Endothelial cell of umbilical vein (primary cell): ENCODE measurements at regions not wholly inside any gene's neighbourhood (a gene's known extent, or its start where the extent isn't known, plus 50 kb on each side); places are given as distances from the start of the nearest gene placed in this dataset.

Source experiments
- BruUV-seq: library from RNA; stranded (reverse); fragments of 400-500 nt; replicated peaks from 2 replicates; lab custom pipeline; 2021; lab: Mats Ljungman, UMichigan
- CTCF ChIA-PET: fragments of 300-600, 350-600 bp; sonication (Branson Sonifier 250); formaldehyde crosslinking; loops from one replicate; lab custom pipeline; 2021; ENCODE audit warnings: antibody characterized with exemption, inconsistent platforms; lab: Charles Lee
- POLR2A ChIA-PET: fragments of 300-600, 350-600 bp; sonication (Branson Sonifier 250); formaldehyde crosslinking; loops from one replicate; lab custom pipeline; 2021; ENCODE audit warnings: antibody characterized with exemption, inconsistent platforms; lab: Charles Lee
- DNase-seq: peaks from one replicate; pipeline ENCODE4 v3.0.0-alpha.2; 2011; ENCODE audit warnings: low read depth, low spot score
- FAIRE-seq: peaks from 2 replicates; lab custom pipeline; 2011; peaks lifted over from hg19 to GRCh38; lab: Jason Lieb, UNC
- H2AFZ ChIP-seq: 2 replicates; pipeline ENCODE4 v1.6.0; 2012; ENCODE audit warnings: low read depth, low read length, control low read depth, inconsistent platforms
- H3K27ac ChIP-seq: 2 replicates; pipeline ENCODE4 v1.5.1; 2011; ENCODE audit warnings: low read depth, mild to moderate bottlenecking, control low read depth, low read length, moderate library complexity; ENCODE audit not compliant: insufficient read depth
- H3K27me3 ChIP-seq, 2 experiments: 2 replicates each; pipeline versions ENCODE4 v1.6.0 to v1.6.1; 2011; ENCODE audit warnings: low read length in 2 of 2, mixed read lengths in 1 of 2; ENCODE audit not compliant: control insufficient read depth in 2 of 2, insufficient read depth in 2 of 2
- H3K36me3 ChIP-seq, 2 experiments: 2 replicates in 1 of 2; 3 replicates in 1 of 2; pipeline ENCODE4 v1.5.1; 2011; ENCODE audit warnings: low read length in 2 of 2, mild to moderate bottlenecking in 1 of 2, moderate library complexity in 1 of 2; ENCODE audit not compliant: control insufficient read depth in 2 of 2, insufficient read depth in 2 of 2; ENCODE audit errors: extremely low read depth in 1 of 2
- H3K4me1 ChIP-seq: 3 replicates; pipeline ENCODE4 v1.5.1; 2011; ENCODE audit warnings: mild to moderate bottlenecking, low read length; ENCODE audit not compliant: control insufficient read depth, insufficient read depth; ENCODE audit errors: extremely low read depth
- H3K4me2 ChIP-seq: 2 replicates; pipeline ENCODE4 v1.6.1; 2011; ENCODE audit warnings: low read length, control low read depth, mixed read lengths; ENCODE audit not compliant: insufficient read depth
- H3K4me3 ChIP-seq, 3 experiments: fragments of 200-600 bp in 1 of 3; sonication (generic), shearing (Covaris generic) in 1 of 3; replicated peaks in 1 of 3; 2 replicates each; pipeline ENCODE4 v1.5.1; 2011 to 2016; ENCODE audit warnings: control low read depth in 3 of 3, low read length in 3 of 3, mild to moderate bottlenecking in 2 of 3, inconsistent platforms in 1 of 3, low read depth in 1 of 3, moderate library complexity in 1 of 3; ENCODE audit not compliant: insufficient read depth in 1 of 3
- H3K79me2 ChIP-seq: 2 replicates; pipeline ENCODE4 v1.6.0; 2012; ENCODE audit warnings: low read length, inconsistent platforms; ENCODE audit not compliant: control insufficient read depth, insufficient read depth
- H3K9ac ChIP-seq: replicated peaks from 2 replicates; pipeline ENCODE3; 2011; ENCODE audit warnings: low read length, control low read depth; ENCODE audit not compliant: insufficient read depth; ENCODE audit errors: extremely low read depth
- H3K9me1 ChIP-seq: replicated peaks from 3 replicates; pipeline ENCODE4 v1.6.0; 2011; ENCODE audit warnings: mild to moderate bottlenecking, low read length; ENCODE audit not compliant: control insufficient read depth, insufficient read depth; ENCODE audit errors: extremely low read depth
- H3K9me3 ChIP-seq: replicated peaks from 2 replicates; pipeline ENCODE4 v1.5.1; 2012; ENCODE audit warnings: low read length, inconsistent platforms; ENCODE audit not compliant: control insufficient read depth, insufficient read depth
- H4K20me1 ChIP-seq: replicated peaks from 2 replicates; pipeline ENCODE3; 2011; ENCODE audit warnings: mild to moderate bottlenecking, low read length; ENCODE audit not compliant: control insufficient read depth, insufficient read depth; ENCODE audit errors: extremely low read depth
- CTCF ChIP-seq, 2 donors: IDR thresholded peaks; 1 replicate in 1 of 2; 2 replicates in 1 of 2; pipeline ENCODE4 v1.5.1; 2011; ENCODE audit warnings: low read length in 2 of 2, mild to moderate bottlenecking in 2 of 2, moderate library complexity in 2 of 2, control low read depth in 1 of 2, inconsistent platforms in 1 of 2, low read depth in 1 of 2; ENCODE audit not compliant: insufficient read depth in 1 of 2; ENCODE audit errors: extremely low read depth in 1 of 2
- EZH2 ChIP-seq: IDR thresholded peaks from 2 replicates; pipeline ENCODE4 v1.6.1; 2012; ENCODE audit warnings: borderline replicate concordance, low read depth, mild to moderate bottlenecking, moderate library complexity, low read length, inconsistent platforms; ENCODE audit not compliant: severe bottlenecking
- FOS ChIP-seq: IDR thresholded peaks from 2 replicates; pipeline ENCODE4 v1.6.1; 2011; ENCODE audit warnings: mild to moderate bottlenecking, low read length, moderate library complexity, borderline replicate concordance; ENCODE audit not compliant: insufficient read depth
- GATA2 ChIP-seq: IDR thresholded peaks from 2 replicates; pipeline ENCODE4 v1.7.0; 2011; ENCODE audit warnings: low read depth, mild to moderate bottlenecking, moderate library complexity, mixed read lengths, low read length; ENCODE audit not compliant: insufficient read length, insufficient read depth
- JUN ChIP-seq: IDR thresholded peaks from 2 replicates; pipeline ENCODE4 v1.6.1; 2011; ENCODE audit warnings: borderline replicate concordance, low read depth; ENCODE audit not compliant: insufficient read length, insufficient read depth
- MAX ChIP-seq: IDR thresholded peaks from 2 replicates; pipeline ENCODE4 v1.6.1; 2011; ENCODE audit not compliant: insufficient read depth, insufficient read length
- MYC ChIP-seq: IDR thresholded peaks from one replicate; pipeline ENCODE4 v1.6.1; 2011; ENCODE audit warnings: mild to moderate bottlenecking, low read depth, low read length
- POLR2A ChIP-seq: IDR thresholded peaks from 2 replicates; pipeline ENCODE4 v1.6.1; 2012; ENCODE audit warnings: low read depth, mild to moderate bottlenecking, control low read depth, low read length
- POLR2AphosphoS5 ChIP-seq: IDR thresholded peaks from 2 replicates; pipeline ENCODE4 v1.6.1; 2012; ENCODE audit warnings: low read depth, mild to moderate bottlenecking, control low read depth, low read length, moderate library complexity; ENCODE audit not compliant: insufficient read depth
- dilution Hi-C: fragments of 300-500 bp; cut with MboI; formaldehyde crosslinking; loops from one replicate; pipeline ENCODE4 v1.15.0; 2019; ENCODE audit warnings: low sequenced_read_pairs; ENCODE audit not compliant: extremely low pct_ligation_motif_present
- intact Hi-C: fragments of 100-400 bp; cut with micrococcal nuclease; formaldehyde crosslinking; loops from one replicate; pipeline ENCODE4 v1.10.0; 2022

GRCh38 chr6:28758046-28758817 lies 165.6 kb downstream of the TRIM27 start:
- Histone ChIP-seq H3K36me3 (no peaks in the 10 kb centered on the region), H3K4me1 (no peaks in the 10 kb centered on the region), H3K4me2 (no peak overlapping the region), H3K27me3 (no peaks in the 10 kb centered on the region), H3K4me3 (no peak overlapping the region), H3K9me1 (no peaks in the 10 kb centered on the region), H3K79me2 (no peaks in the 10 kb centered on the region), H4K20me1 (no peaks in the 10 kb centered on the region), H3K27ac (no peak overlapping the region), H2AFZ (no peak overlapping the region), H3K9me3 (no peaks in the 10 kb centered on the region), H3K9ac (no peak overlapping the region)
- no TSS peak for BruUV-seq
- POLR2A ChIA-PET: no interaction called here
- FAIRE-seq (no peak), DNase-seq (no peak)
- TF ChIP-seq EZH2 (no peak), JUN (no peak), POLR2A (no peak), FOS (no peak), POLR2AphosphoS5 (no peak), GATA2 (no peak), CTCF (IDR thresholded peaks at IDR 0.05; ENCODE audit: extremely low read depth in 1 of 2, insufficient read depth in 1 of 2, low read depth in 1 of 2, low read length in 2 of 2) (no peak), MAX (no peak), MYC (no peak)
- dilution Hi-C loops (no loop called here), intact Hi-C loops (no loop called here)
- CTCF ChIA-PET: interaction anchor here (0.8 kb wide), 1 partner anchor 79 kb away, joined by 3 read pairs; no protein-coding TSS in a partner anchor
